H9 (cell line): ENCODE measurements at regions not wholly inside any gene's neighbourhood (a gene's known extent, or its start where the extent isn't known, plus 50 kb on each side); places are given as distances from the start of the nearest gene placed in this dataset.

Experiments used
- DNase-seq: peaks from one replicate; pipeline ENCODE4 v3.0.0-alpha.2; 2017
- H2AFZ ChIP-seq: one replicate; pipeline ENCODE4 v1.6.1; 2013; ENCODE audit warnings: mild to moderate bottlenecking, low read length, control low read depth, moderate library complexity
- H2AK5ac ChIP-seq: 2 replicates; pipeline ENCODE4 v1.6.1; 2013; ENCODE audit warnings: low read length, control low read depth, mixed read lengths; ENCODE audit not compliant: insufficient read length
- H2BK120ac ChIP-seq: one replicate; pipeline ENCODE4 v1.6.1; 2013; ENCODE audit warnings: low read depth, mild to moderate bottlenecking, low read length, control low read depth, inconsistent platforms; ENCODE audit not compliant: poor library complexity, severe bottlenecking
- H2BK12ac ChIP-seq: 2 replicates; pipeline ENCODE4 v1.6.1; 2013; ENCODE audit warnings: low read length, control low read depth, mixed read lengths, low read depth; ENCODE audit not compliant: insufficient read length
- H2BK15ac ChIP-seq: 2 replicates; pipeline ENCODE4 v1.6.1; 2013; ENCODE audit warnings: low read depth, low read length, control low read depth
- H2BK20ac ChIP-seq: one replicate; pipeline ENCODE4 v1.6.1; 2013; ENCODE audit warnings: low read depth, mild to moderate bottlenecking, low read length, control low read depth, inconsistent platforms; ENCODE audit not compliant: poor library complexity, severe bottlenecking
- H2BK5ac ChIP-seq: 2 replicates; pipeline ENCODE4 v1.6.1; 2013; ENCODE audit warnings: low read length, control low read depth, mixed read lengths; ENCODE audit not compliant: insufficient read length
- H3K14ac ChIP-seq: 2 replicates; pipeline ENCODE4 v1.6.1; 2013; ENCODE audit warnings: low read length, control low read depth; ENCODE audit not compliant: insufficient read depth
- H3K18ac ChIP-seq: 2 replicates; pipeline ENCODE4 v1.6.1; 2013; ENCODE audit warnings: low read depth, mild to moderate bottlenecking, mixed read lengths, low read length, control low read depth; ENCODE audit not compliant: insufficient read length
- H3K23ac ChIP-seq: 2 replicates; pipeline ENCODE4 v1.6.1; 2013; ENCODE audit warnings: low read length, control low read depth, mixed read lengths, low read depth; ENCODE audit not compliant: insufficient read length
- H3K23me2 ChIP-seq: 2 replicates; pipeline ENCODE4 v1.6.1; 2013; ENCODE audit warnings: low read depth, mild to moderate bottlenecking, mixed read lengths, low read length, control low read depth; ENCODE audit not compliant: insufficient read length, poor library complexity, severe bottlenecking
- H3K27ac ChIP-seq: 2 replicates; pipeline ENCODE4 v1.5.1; 2013; ENCODE audit warnings: low read length, control low read depth, mixed read lengths, low read depth; ENCODE audit not compliant: insufficient read length
- H3K27me3 ChIP-seq: 2 replicates; pipeline ENCODE4 v1.6.1; 2013; ENCODE audit warnings: low read length, control low read depth, inconsistent platforms; ENCODE audit not compliant: insufficient read depth
- H3K4ac ChIP-seq: 2 replicates; pipeline ENCODE4 v1.6.1; 2013; ENCODE audit warnings: low read depth, mild to moderate bottlenecking, control low read depth, inconsistent platforms, low read length, moderate library complexity
- H3K4me1 ChIP-seq: 2 replicates; pipeline ENCODE4 v1.6.1; 2013; ENCODE audit warnings: low read length, control low read depth, inconsistent platforms; ENCODE audit not compliant: insufficient read depth
- H3K4me2 ChIP-seq: 2 replicates; pipeline ENCODE4 v1.6.1; 2013; ENCODE audit warnings: low read length, control low read depth, mixed read lengths; ENCODE audit not compliant: insufficient read length, insufficient read depth
- H3K56ac ChIP-seq: 2 replicates; pipeline ENCODE4 v1.6.1; 2013; ENCODE audit warnings: low read depth, mild to moderate bottlenecking, mixed read lengths, low read length, control low read depth; ENCODE audit not compliant: insufficient read length
- H3K79me1 ChIP-seq: 2 replicates; pipeline ENCODE4 v1.6.1; 2013; ENCODE audit warnings: low read depth, mild to moderate bottlenecking, moderate library complexity, low read length, control low read depth, inconsistent platforms; ENCODE audit not compliant: insufficient read depth, poor library complexity, severe bottlenecking
- H3K79me2 ChIP-seq: 2 replicates; pipeline ENCODE4 v1.6.1; 2013; ENCODE audit warnings: low read length, control low read depth, inconsistent platforms; ENCODE audit not compliant: insufficient read depth
- H3K9ac ChIP-seq: 2 replicates; pipeline ENCODE4 v1.6.1; 2013; ENCODE audit warnings: low read length, control low read depth, mixed read lengths; ENCODE audit not compliant: insufficient read length; ENCODE audit errors: extremely low read depth
- H3K9me3 ChIP-seq: one replicate; pipeline ENCODE4 v1.6.1; 2013; ENCODE audit warnings: low read depth, low read length, inconsistent platforms; ENCODE audit not compliant: control insufficient read depth
- H3T11ph ChIP-seq: one replicate; pipeline ENCODE4 v1.6.1; 2013; ENCODE audit warnings: mild to moderate bottlenecking, low read length, control low read depth, inconsistent platforms
- H4K20me1 ChIP-seq: one replicate; pipeline ENCODE4 v1.6.1; 2013; ENCODE audit not compliant: control insufficient read depth, insufficient read length, insufficient read depth
- H4K5ac ChIP-seq: 2 replicates; pipeline ENCODE4 v1.6.1; 2013; ENCODE audit warnings: low read depth, mild to moderate bottlenecking, mixed read lengths, low read length, control low read depth; ENCODE audit not compliant: insufficient read length
- H4K8ac ChIP-seq: replicated peaks from 2 replicates; pipeline ENCODE4 v1.6.1; 2013; ENCODE audit warnings: low read length, control low read depth, mixed read lengths, low read depth; ENCODE audit not compliant: insufficient read length
- H4K91ac ChIP-seq: 2 replicates; pipeline ENCODE4 v1.6.1; 2013; ENCODE audit warnings: low read depth, mild to moderate bottlenecking, moderate library complexity, mixed read lengths, low read length, control low read depth; ENCODE audit not compliant: insufficient read length
- H3K27ac Mint-ChIP-seq, 3 experiments: 2 replicates in 2 of 3; 3 replicates in 1 of 3; pipeline ENCODE4 v1.8.0; 2020 to 2021; ENCODE audit warnings: mixed read lengths in 3 of 3, mild to moderate bottlenecking in 1 of 3, moderate library complexity in 1 of 3
- H3K27me3 Mint-ChIP-seq: 2 replicates; pipeline ENCODE4 v1.8.0; 2021; ENCODE audit warnings: low read depth, mild to moderate bottlenecking, moderate library complexity, mixed read lengths
- H3K36me3 Mint-ChIP-seq, 3 experiments: 2 replicates in 2 of 3; 3 replicates in 1 of 3; pipeline ENCODE4 v1.8.0; 2020 to 2021; ENCODE audit warnings: low read depth in 3 of 3, mixed read lengths in 3 of 3; ENCODE audit not compliant: insufficient read depth in 1 of 3
- H3K4me1 Mint-ChIP-seq, 2 experiments: 2 replicates each; pipeline ENCODE4 v1.8.0; 2020; ENCODE audit warnings: mixed read lengths in 2 of 2
- H3K4me3 Mint-ChIP-seq, 2 experiments: 2 replicates in 1 of 2; 3 replicates in 1 of 2; pipeline ENCODE4 v1.8.0; 2020 to 2021; ENCODE audit warnings: mild to moderate bottlenecking in 2 of 2, mixed read lengths in 2 of 2, moderate library complexity in 1 of 2
- H3K9me3 Mint-ChIP-seq, 2 experiments: 2 replicates in 1 of 2; 3 replicates in 1 of 2; pipeline ENCODE4 v1.8.0; 2020; ENCODE audit warnings: mild to moderate bottlenecking in 2 of 2, mixed read lengths in 2 of 2, moderate library complexity in 1 of 2
- WGBS: extraction: QIAGEN DNeasy Blood & Tissue Kit; methylation state at CpG from one replicate; pipeline ENCODE4 v1.1.7; 2013; ENCODE audit warnings: missing lambda C conversion rate, low lambda C conversion rate, mixed read lengths; ENCODE audit not compliant: insufficient read length; ENCODE audit errors: extremely low coverage; 5-methylcytosine and 5-hydroxymethylcytosine counted together
- TF ChIP-seq, protein P1 (sequence below): fragments of 200-600 bp; sonication (generic); conservative IDR thresholded peaks from 3 replicates; pipeline ENCODE4 v1.8.0; 2021; ENCODE audit warnings: antibody characterized with exemption, mild to moderate bottlenecking

DNA sequence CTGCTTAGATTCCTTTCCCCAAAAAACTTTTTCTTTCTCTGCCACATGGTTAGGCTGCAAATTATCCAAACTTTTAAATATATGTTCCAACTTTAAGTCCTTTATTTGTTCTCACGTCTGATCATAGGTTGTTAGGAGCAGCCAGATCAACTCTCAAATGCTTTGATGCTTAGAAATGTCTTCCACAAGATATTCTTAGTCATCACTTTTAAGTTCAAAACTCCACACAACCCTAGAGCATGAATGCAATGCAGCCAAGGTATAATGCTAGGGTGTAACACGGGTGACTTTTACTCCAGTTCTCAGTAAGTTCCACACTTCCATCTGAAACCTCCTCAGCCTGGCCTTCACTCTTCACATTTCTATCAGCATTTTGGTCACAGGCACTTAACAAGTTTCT lies 987.5 kb downstream of the DCDC2C start:
- Mint-ChIP-seq H3K27ac (no peak overlapping the region), H3K36me3 (peaks cover 0 to 14% (median 6%) of the 10 kb centered on the region in 3 experiments; a peak in 4 of 7 replicates), H3K4me1 (peaks cover 11 to 13% of the 10 kb centered on the region in 2 experiments), H3K4me3 (no peak overlapping the region), H3K9me3 (peaks cover 3 to 4% of the 10 kb centered on the region in 2 experiments; a peak in 3 of 5 replicates), H3K27me3 (no peaks in the 10 kb centered on the region)
- no peak overlapping the region for H2BK5ac ChIP-seq
- no peaks in the 10 kb centered on the region for H4K20me1 ChIP-seq
- H3T11ph ChIP-seq, result no peak overlapping the region
- no peak overlapping the region for H2BK15ac ChIP-seq
- H3K23ac ChIP-seq, result no peak overlapping the region
- no peak overlapping the region for H4K8ac ChIP-seq
- no peak overlapping the region for H3K18ac ChIP-seq
- no peak overlapping the region for H2AFZ ChIP-seq
- no peak overlapping the region for H2BK12ac ChIP-seq
- H3K9ac ChIP-seq, result no peak overlapping the region
- H3K4me2 ChIP-seq, result no peak overlapping the region
- H4K91ac ChIP-seq, result no peak overlapping the region
- no peaks in the 10 kb centered on the region for H3K27me3 ChIP-seq
- DNase-seq, result no peak
- H3K79me1 ChIP-seq, result no peaks in the 10 kb centered on the region
- no peak overlapping the region for H2BK120ac ChIP-seq
- TF ChIP-seq, protein P1, sequence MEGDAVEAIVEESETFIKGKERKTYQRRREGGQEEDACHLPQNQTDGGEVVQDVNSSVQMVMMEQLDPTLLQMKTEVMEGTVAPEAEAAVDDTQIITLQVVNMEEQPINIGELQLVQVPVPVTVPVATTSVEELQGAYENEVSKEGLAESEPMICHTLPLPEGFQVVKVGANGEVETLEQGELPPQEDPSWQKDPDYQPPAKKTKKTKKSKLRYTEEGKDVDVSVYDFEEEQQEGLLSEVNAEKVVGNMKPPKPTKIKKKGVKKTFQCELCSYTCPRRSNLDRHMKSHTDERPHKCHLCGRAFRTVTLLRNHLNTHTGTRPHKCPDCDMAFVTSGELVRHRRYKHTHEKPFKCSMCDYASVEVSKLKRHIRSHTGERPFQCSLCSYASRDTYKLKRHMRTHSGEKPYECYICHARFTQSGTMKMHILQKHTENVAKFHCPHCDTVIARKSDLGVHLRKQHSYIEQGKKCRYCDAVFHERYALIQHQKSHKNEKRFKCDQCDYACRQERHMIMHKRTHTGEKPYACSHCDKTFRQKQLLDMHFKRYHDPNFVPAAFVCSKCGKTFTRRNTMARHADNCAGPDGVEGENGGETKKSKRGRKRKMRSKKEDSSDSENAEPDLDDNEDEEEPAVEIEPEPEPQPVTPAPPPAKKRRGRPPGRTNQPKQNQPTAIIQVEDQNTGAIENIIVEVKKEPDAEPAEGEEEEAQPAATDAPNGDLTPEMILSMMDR, result no peak
- H3K27ac ChIP-seq, result no peak overlapping the region
- H3K14ac ChIP-seq, result no peak overlapping the region
- no peak overlapping the region for H3K56ac ChIP-seq
- H2BK20ac ChIP-seq, result no peak overlapping the region
- H2AK5ac ChIP-seq, result no peak overlapping the region
- H3K23me2 ChIP-seq, result no peaks in the 10 kb centered on the region
- no peaks in the 10 kb centered on the region for H3K79me2 ChIP-seq
- no CpG with 5 or more reads among the region's 2 CpGs for WGBS
- H3K9me3 ChIP-seq, result no peaks in the 10 kb centered on the region
- no peaks in the 10 kb centered on the region; the same call in 1 of the 2 replicates for H3K4me1 ChIP-seq
- no peak overlapping the region for H4K5ac ChIP-seq
- no peak overlapping the region for H3K4ac ChIP-seq
